ENCODE measurements at regions not wholly inside any gene's neighbourhood (a gene's known extent, or its start where the extent isn't known, plus 50 kb on each side); places are given as distances from the start of the nearest gene placed in this dataset.
"Not testable (repeated sequence)": the region's sequence is repeated elsewhere in the genome, so short reads cannot be mapped to it uniquely, and the experiment has no call there.

- not testable (repeated sequence) for TF ChIP-seq DIDO1 (tag; IDR thresholded peaks at IDR 0.05; ENCODE audit: low read depth); IRF1 (CRISPR knock-in tag; IDR thresholded peaks at IDR 0.05; ENCODE audit: borderline replicate concordance); EP300 (IDR thresholded peaks at IDR 0.05; ENCODE audit: low read length); POLR2A (conservative IDR thresholded peaks at IDR 0.05); NFATC3 (IDR thresholded peaks at IDR 0.05); HDAC2 (IDR thresholded peaks at IDR 0.05); NKRF (IDR thresholded peaks at IDR 0.05; ENCODE audit: borderline replicate concordance); CHD1 (IDR thresholded peaks at IDR 0.05; ENCODE audit: low read length)
These were observed 793.5 kb downstream of the NR4A2 start for GRCh38 chr2:155539028-155539427.

Measured in K562 (cell line).